Spleen (tissue), 11 donors: ENCODE measurements at regions not wholly inside any gene's neighbourhood (a gene's known extent, or its start where the extent isn't known, plus 50 kb on each side); places are given as distances from the start of the nearest gene placed in this dataset.

Source experiments
- DNase-seq: peaks from one replicate; pipeline ENCODE4 v3.0.0-alpha.2; 2020
- H3K27ac ChIP-seq, 8 donors: fragments of 200-600 bp; sonication (generic) in 7 of 8; 1 replicate in 4 of 8; 2 replicates in 4 of 8; pipeline versions ENCODE4 v1.5.0 to v1.8.0; 2016 to 2021; ENCODE audit warnings: inconsistent platforms in 4 of 8, mild to moderate bottlenecking in 4 of 8, moderate library complexity in 1 of 8
- H3K27me3 ChIP-seq, 7 donors: fragments of 200-600 bp; sonication (generic) in 6 of 7; replicated peaks in 1 of 7; 1 replicate in 4 of 7; 2 replicates in 3 of 7; pipeline versions ENCODE4 v1.5.0 to v1.8.0; 2016 to 2021; ENCODE audit warnings: inconsistent platforms in 3 of 7, mild to moderate bottlenecking in 1 of 7
- H3K36me3 ChIP-seq, 6 donors: fragments of 200-600 bp; sonication (generic) in 5 of 6; 1 replicate in 4 of 6; 2 replicates in 2 of 6; pipeline versions ENCODE4 v1.5.0 to v1.8.0; 2016 to 2021; ENCODE audit warnings: inconsistent platforms in 2 of 6
- H3K4me1 ChIP-seq, 6 donors: fragments of 200-600 bp; sonication (generic) in 5 of 6; 1 replicate in 3 of 6; 2 replicates in 3 of 6; pipeline versions ENCODE4 v1.5.0 to v1.8.0; 2016 to 2021; ENCODE audit warnings: inconsistent platforms in 3 of 6
- H3K4me3 ChIP-seq, 8 donors: fragments of 200-600 bp; sonication (generic) in 7 of 8; 1 replicate in 4 of 8; 2 replicates in 4 of 8; pipeline versions ENCODE4 v1.5.0 to v1.8.0; 2016 to 2021; ENCODE audit warnings: inconsistent platforms in 4 of 8, mild to moderate bottlenecking in 4 of 8, moderate library complexity in 2 of 8
- H3K9me3 ChIP-seq, 8 donors: fragments of 200-600 bp; sonication (generic) in 7 of 8; 1 replicate in 4 of 8; 2 replicates in 4 of 8; pipeline versions ENCODE4 v1.5.0 to v1.8.0; 2016 to 2021; ENCODE audit warnings: inconsistent platforms in 4 of 8
- CTCF ChIP-seq, 11 experiments: fragments of 200-600 bp in 7 of 11; fragments of 450-650 bp in 4 of 11; sonication (generic) in 4 of 11; IDR thresholded peaks in 8 of 11; conservative IDR thresholded peaks in 3 of 11; 1 replicate in 7 of 11; 2 replicates in 4 of 11; pipeline versions ENCODE4 v1.4.0 to v1.8.0; 2016 to 2021; ENCODE audit warnings: antibody characterized with exemption in 11 of 11, inconsistent platforms in 4 of 11, mild to moderate bottlenecking in 1 of 11
- POLR2A ChIP-seq, 3 donors: fragments of 450-650 bp; IDR thresholded peaks; one replicate each; pipeline ENCODE4 v1.5.1; 2017; ENCODE audit warnings: antibody characterized with exemption in 3 of 3, mild to moderate bottlenecking in 1 of 3
- POLR2AphosphoS5 ChIP-seq, 3 donors: sonication (generic); formaldehyde crosslinking; IDR thresholded peaks; one replicate each; pipeline ENCODE4 v1.5.1; 2017; ENCODE audit warnings: antibody characterized with exemption in 3 of 3
- WGBS, 5 donors: extraction: QIAGEN DNeasy Blood & Tissue Kit in 3 of 5; methylation state at CpG; one replicate each; pipeline versions ENCODE4 v1.1.5 to v1.1.7; 2013 to 2018; 5-methylcytosine and 5-hydroxymethylcytosine counted together
- intact Hi-C: fragments of 100-400 bp; cut with DNase I; formaldehyde crosslinking; loops from one replicate; pipeline ENCODE4 v1.15.0; 2023; ENCODE audit warnings: low total_unique reads
- donor health status: healthy with polysubstance abuse.
- donor health status: DM: no; HTN: no; CAD: no; lungs with moderate emphysema.
- donor health status: DM: no; HTN: no; CAD: no.
- donor health status: Bipolar disorder and iron deficiency.
- donor health status: healthy.
- donor health status: DM: no; HTN: no; CAD: no.
- donor health status: DM: yes; HTN: yes; CAD: no.

- Histone ChIP-seq H3K27ac (no peak overlapping the region), H3K9me3 (no peaks in the 10 kb centered on the region), H3K27me3 (no peaks in the 10 kb centered on the region), H3K4me1 (no peaks in the 10 kb centered on the region), H3K4me3 (no peak overlapping the region), H3K36me3 (no peaks in the 10 kb centered on the region)
- intact Hi-C loops: no loop called here
- 75 to 90% (median 83%) methylated on average over 4 of the region's 4 CpGs for WGBS, 5 donors
- no peak for DNase-seq
- no peak for TF ChIP-seq CTCF (IDR thresholded peaks at IDR 0.05 in 8 of 11, conservative IDR thresholded peaks at IDR 0.05 in 3 of 11)
- no peak for TF ChIP-seq POLR2AphosphoS5 (IDR thresholded peaks at IDR 0.05)
- TF ChIP-seq POLR2A (IDR thresholded peaks at IDR 0.05): no peak
Measured at GRCh38 chr4:183030823-183031222, 68.2 kb upstream of the WWC2 start.

GRCh38 chr4:183030309-183030708, 68.7 kb upstream of the WWC2 start:
- Histone ChIP-seq H3K4me3 (no peak overlapping the region), H3K4me1 (no peaks in the 10 kb centered on the region), H3K9me3 (no peaks in the 10 kb centered on the region), H3K27me3 (no peaks in the 10 kb centered on the region), H3K27ac (no peak overlapping the region), H3K36me3 (no peaks in the 10 kb centered on the region)
- DNase-seq: no peak
- TF ChIP-seq POLR2AphosphoS5 (IDR thresholded peaks at IDR 0.05): no peak
- TF ChIP-seq POLR2A (IDR thresholded peaks at IDR 0.05): no peak
- TF ChIP-seq CTCF (IDR thresholded peaks at IDR 0.05 in 8 of 11, conservative IDR thresholded peaks at IDR 0.05 in 3 of 11): no peak
- intact Hi-C loops: no loop called here
- WGBS, 5 donors: 49 to 73% (median 67%) methylated on average over 1 of the region's 1 CpG

- H3K27ac ChIP-seq: no peak overlapping the region
- no peak for TF ChIP-seq POLR2AphosphoS5 (IDR thresholded peaks at IDR 0.05)
- no peak for TF ChIP-seq POLR2A (IDR thresholded peaks at IDR 0.05)
- TF ChIP-seq CTCF (IDR thresholded peaks at IDR 0.05 in 8 of 11, conservative IDR thresholded peaks at IDR 0.05 in 3 of 11): no peak
Measured at GRCh38 chr4:183029365-183029764, 69.7 kb upstream of the WWC2 start.

GRCh38 chr4:183026701-183027100, 72.4 kb upstream of the WWC2 start:
- TF ChIP-seq POLR2A (IDR thresholded peaks at IDR 0.05) (no peak), POLR2AphosphoS5 (IDR thresholded peaks at IDR 0.05) (no peak), CTCF (IDR thresholded peaks at IDR 0.05 in 8 of 11, conservative IDR thresholded peaks at IDR 0.05 in 3 of 11) (no peak)
- no peaks in the 10 kb centered on the region for H3K4me1 ChIP-seq
- H3K27me3 ChIP-seq: no peaks in the 10 kb centered on the region
- H3K27ac ChIP-seq: no peak overlapping the region
- H3K4me3 ChIP-seq: no peak overlapping the region
- 89 to 98% (median 93%) methylated on average over 2 of the region's 2 CpGs for WGBS, 5 donors
- DNase-seq: no peak
- intact Hi-C loops: no loop called here
- no peaks in the 10 kb centered on the region for H3K36me3 ChIP-seq
- no peaks in the 10 kb centered on the region for H3K9me3 ChIP-seq

More at GRCh38 chr4:183029365-183029764, 69.7 kb upstream of the WWC2 start:
- no peak for DNase-seq
- Histone ChIP-seq H3K9me3 (no peaks in the 10 kb centered on the region), H3K4me1 (no peaks in the 10 kb centered on the region), H3K4me3 (no peak overlapping the region), H3K36me3 (no peaks in the 10 kb centered on the region), H3K27me3 (no peaks in the 10 kb centered on the region)
- intact Hi-C loops: no loop called here
- 79 to 86% (median 84%) methylated on average over 4 of the region's 4 CpGs for WGBS, 5 donors
